GM12875 (cell line): ENCODE measurements at regions not wholly inside any gene's neighbourhood (a gene's known extent, or its start where the extent isn't known, plus 50 kb on each side); places are given as distances from the start of the nearest gene placed in this dataset.

Source experiments
- H3K4me3 ChIP-seq: one replicate; pipeline ENCODE4 v1.5.1; 2011; ENCODE audit warnings: low read depth, low read length, control low read depth
- CTCF ChIP-seq: IDR thresholded peaks from 2 replicates; pipeline ENCODE4 v1.5.1; 2011; ENCODE audit warnings: low read depth, mild to moderate bottlenecking, control low read depth, inconsistent platforms, low read length, moderate library complexity, borderline replicate concordance; ENCODE audit not compliant: insufficient read depth

GRCh38 chr2:134070281-134070741, 183.6 kb upstream of the MGAT5 start:
- no peak for TF ChIP-seq CTCF
- H3K4me3 ChIP-seq, result no peak overlapping the region

- H3K4me3 ChIP-seq, result no peak overlapping the region
- TF ChIP-seq CTCF, result no peak
Measured at GRCh38 chr2:134072341-134072740, 181.5 kb upstream of the MGAT5 start.

- TF ChIP-seq CTCF, result no peak
- H3K4me3 ChIP-seq, result no peak overlapping the region
Measured at GRCh38 chr2:134073023-134073422, 180.8 kb upstream of the MGAT5 start.

GRCh38 chr2:134074619-134075018, 179.3 kb upstream of the MGAT5 start:
- TF ChIP-seq CTCF, result no peak
- no peak overlapping the region for H3K4me3 ChIP-seq

GRCh38 chr2:134075204-134075603, 178.7 kb upstream of the MGAT5 start:
- TF ChIP-seq CTCF, result no peak
- H3K4me3 ChIP-seq, result no peak overlapping the region

- no peak for TF ChIP-seq CTCF
- no peak overlapping the region for H3K4me3 ChIP-seq
Measured at GRCh38 chr2:134078354-134078753, 175.5 kb upstream of the MGAT5 start.

GRCh38 chr2:134079373-134079772, 174.5 kb upstream of the MGAT5 start:
- no peak for TF ChIP-seq CTCF
- H3K4me3 ChIP-seq, result no peak overlapping the region
